MCF 10A (cell line): ENCODE measurements at regions not wholly inside any gene's neighbourhood (a gene's known extent, or its start where the extent isn't known, plus 50 kb on each side); places are given as distances from the start of the nearest gene placed in this dataset.

Source experiments
- BruUV-seq: library from RNA; stranded (reverse); fragments of 400-500 nt; replicated peaks from 2 replicates; lab custom pipeline; 2021; lab: Mats Ljungman, UMichigan
- CTCF ChIA-PET: fragments of 300-600 bp; sonication (Branson Sonifier 250); formaldehyde crosslinking; extraction: SDS; loops from one replicate; lab custom pipeline; 2021; ENCODE audit warnings: antibody characterized with exemption, inconsistent platforms; lab: Yijun Ruan, JAX
- POLR2A ChIA-PET: fragments of 300-600, 350-650 bp; sonication (Branson Sonifier 250); formaldehyde crosslinking; extraction: SDS; loops from one replicate; lab custom pipeline; 2020; ENCODE audit warnings: antibody characterized with exemption, inconsistent platforms; lab: Yijun Ruan, JAX
- DNase-seq: peaks from one replicate; pipeline ENCODE4 v3.0.0-alpha.2; 2018; ENCODE audit not compliant: unreplicated experiment
- H3K27ac Mint-ChIP-seq: one replicate; pipeline ENCODE4 v1.8.0; 2022; ENCODE audit warnings: mild to moderate bottlenecking, low read depth, mixed read lengths; ENCODE audit not compliant: unreplicated experiment
- H3K27me3 Mint-ChIP-seq: one replicate; pipeline ENCODE4 v1.8.0; 2022; ENCODE audit warnings: mixed read lengths; ENCODE audit not compliant: insufficient read depth, unreplicated experiment
- H3K36me3 Mint-ChIP-seq: one replicate; pipeline ENCODE4 v1.8.0; 2022; ENCODE audit warnings: mild to moderate bottlenecking, moderate library complexity, mixed read lengths; ENCODE audit not compliant: insufficient read depth, unreplicated experiment
- H3K4me1 Mint-ChIP-seq: one replicate; pipeline ENCODE4 v1.8.0; 2022; ENCODE audit warnings: mixed read lengths; ENCODE audit not compliant: insufficient read depth, unreplicated experiment
- H3K4me3 Mint-ChIP-seq: one replicate; pipeline ENCODE4 v1.8.0; 2022; ENCODE audit warnings: mild to moderate bottlenecking, moderate library complexity, mixed read lengths; ENCODE audit not compliant: unreplicated experiment
- H3K9me3 Mint-ChIP-seq: one replicate; pipeline ENCODE4 v1.8.0; 2022; ENCODE audit warnings: mixed read lengths; ENCODE audit not compliant: unreplicated experiment
- intact Hi-C: fragments of 100-400 bp; cut with micrococcal nuclease; formaldehyde crosslinking; loops from 2 replicates; pipeline ENCODE4 v1.14.1; 2022
- TF ChIP-seq, protein P1 (sequence below): fragments of 200-600 bp; IDR thresholded peaks from one replicate; pipeline ENCODE4 v1.8.0; 2022; ENCODE audit warnings: antibody characterized with exemption, mild to moderate bottlenecking; ENCODE audit not compliant: unreplicated experiment

DNA sequence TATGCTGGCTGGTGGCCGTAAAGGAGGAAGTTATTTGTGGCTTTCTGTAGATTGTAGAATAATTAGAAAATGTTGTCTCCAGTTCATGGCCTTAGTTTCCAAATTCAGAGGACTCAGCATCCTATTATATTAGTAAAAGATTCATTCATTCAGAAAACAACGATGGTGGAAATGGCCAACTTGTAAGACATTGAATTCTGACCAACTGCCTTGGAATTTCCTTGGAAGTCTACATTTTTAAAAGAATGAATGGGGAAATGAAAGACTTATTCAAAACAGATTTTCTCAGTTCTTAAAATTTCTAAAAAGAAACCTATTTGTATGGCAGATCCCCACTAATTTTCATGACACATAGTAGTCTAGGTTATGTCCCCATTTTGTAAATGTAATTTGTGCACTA lies 561.5 kb downstream of the ANKRD50 start:
- intact Hi-C loops: no loop called here
- Mint-ChIP-seq H3K36me3 (no peaks in the 10 kb centered on the region), H3K9me3 (peaks cover 6% of the 10 kb centered on the region), H3K4me1 (no peaks in the 10 kb centered on the region), H3K4me3 (no peak overlapping the region), H3K27ac (no peak overlapping the region), H3K27me3 (no peaks in the 10 kb centered on the region)
- TF ChIP-seq, protein P1, sequence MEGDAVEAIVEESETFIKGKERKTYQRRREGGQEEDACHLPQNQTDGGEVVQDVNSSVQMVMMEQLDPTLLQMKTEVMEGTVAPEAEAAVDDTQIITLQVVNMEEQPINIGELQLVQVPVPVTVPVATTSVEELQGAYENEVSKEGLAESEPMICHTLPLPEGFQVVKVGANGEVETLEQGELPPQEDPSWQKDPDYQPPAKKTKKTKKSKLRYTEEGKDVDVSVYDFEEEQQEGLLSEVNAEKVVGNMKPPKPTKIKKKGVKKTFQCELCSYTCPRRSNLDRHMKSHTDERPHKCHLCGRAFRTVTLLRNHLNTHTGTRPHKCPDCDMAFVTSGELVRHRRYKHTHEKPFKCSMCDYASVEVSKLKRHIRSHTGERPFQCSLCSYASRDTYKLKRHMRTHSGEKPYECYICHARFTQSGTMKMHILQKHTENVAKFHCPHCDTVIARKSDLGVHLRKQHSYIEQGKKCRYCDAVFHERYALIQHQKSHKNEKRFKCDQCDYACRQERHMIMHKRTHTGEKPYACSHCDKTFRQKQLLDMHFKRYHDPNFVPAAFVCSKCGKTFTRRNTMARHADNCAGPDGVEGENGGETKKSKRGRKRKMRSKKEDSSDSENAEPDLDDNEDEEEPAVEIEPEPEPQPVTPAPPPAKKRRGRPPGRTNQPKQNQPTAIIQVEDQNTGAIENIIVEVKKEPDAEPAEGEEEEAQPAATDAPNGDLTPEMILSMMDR: no peak
- CTCF ChIA-PET: no interaction called here
- DNase-seq: no peak
- BruUV-seq: no TSS peak
- POLR2A ChIA-PET: no interaction called here

GRCh38 chr4:124152132-124152531 lies 560.4 kb downstream of the ANKRD50 start:
- Mint-ChIP-seq H3K9me3 (peaks cover 6% of the 10 kb centered on the region), H3K27ac (no peak overlapping the region), H3K4me3 (no peak overlapping the region), H3K27me3 (no peaks in the 10 kb centered on the region), H3K36me3 (no peaks in the 10 kb centered on the region), H3K4me1 (no peaks in the 10 kb centered on the region)
- DNase-seq: no peak
- intact Hi-C loops: no loop called here
- no TSS peak for BruUV-seq
- TF ChIP-seq, protein P1: no peak
- ChIA-PET CTCF (interaction anchor here (0.6 to 1.6 kb wide), 2 partner anchors 317 to 380 kb away, joined by 3 to 4 read pairs; no protein-coding TSS in a partner anchor), POLR2A (interaction anchor here (0.6 kb wide), 2 partner anchors 754 to 1098 kb away, joined by 3 read pairs; no protein-coding TSS in a partner anchor)

GRCh38 chr4:124155239-124155638 lies 557.3 kb downstream of the ANKRD50 start:
- TF ChIP-seq, protein P1: no peak
- H3K27ac Mint-ChIP-seq: no peak overlapping the region
- H3K9me3 Mint-ChIP-seq: peaks cover 9% of the 10 kb centered on the region
- CTCF ChIA-PET: no interaction called here
- peaks cover 6% of the 10 kb centered on the region for H3K4me1 Mint-ChIP-seq
- intact Hi-C loops: no loop called here
- DNase-seq: no peak
- H3K4me3 Mint-ChIP-seq: no peak overlapping the region
- no peaks in the 10 kb centered on the region for H3K27me3 Mint-ChIP-seq
- no peaks in the 10 kb centered on the region for H3K36me3 Mint-ChIP-seq
- POLR2A ChIA-PET: no interaction called here
- no TSS peak for BruUV-seq

DNA sequence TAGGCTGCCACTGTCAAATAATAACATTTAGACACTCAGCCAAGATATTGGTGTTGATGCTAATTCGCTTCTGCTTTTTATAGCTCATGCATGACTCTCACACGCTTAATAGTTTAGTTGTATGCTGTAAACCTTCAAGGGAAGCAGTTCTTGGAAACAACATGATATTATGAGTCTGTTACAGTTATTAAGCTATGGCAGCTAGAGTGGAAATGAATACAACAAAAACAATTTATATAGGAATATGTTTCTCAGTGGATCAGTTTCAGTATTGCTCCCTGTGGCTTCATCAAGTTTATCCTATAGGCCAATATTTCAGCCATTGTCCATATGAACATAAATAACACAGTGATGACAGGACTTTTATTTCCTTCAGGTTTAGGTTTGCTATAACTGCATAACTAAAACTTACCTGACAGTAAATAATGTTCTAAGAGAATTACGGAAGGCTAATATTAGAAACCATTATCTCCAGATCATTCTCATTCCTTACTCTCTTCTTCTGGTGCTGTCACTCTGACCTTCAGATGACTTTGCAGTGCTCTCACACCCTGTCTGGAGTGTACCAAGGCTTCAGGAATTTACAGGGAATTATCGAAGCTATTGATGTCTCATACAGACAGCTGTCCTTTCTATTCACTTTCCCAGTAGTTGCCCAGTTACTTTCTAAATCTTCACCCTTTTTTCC lies 555.0 kb downstream of the ANKRD50 start:
- POLR2A ChIA-PET: interaction anchor here (0.6 kb wide), 1 partner anchor 1288 kb away, joined by 3 read pairs; no protein-coding TSS in a partner anchor
- BruUV-seq: no TSS peak

More for the DNA sequence above, 555.0 kb downstream of the ANKRD50 start:
- Mint-ChIP-seq H3K4me3 (no peak overlapping the region), H3K36me3 (no peaks in the 10 kb centered on the region), H3K27ac (no peak overlapping the region), H3K4me1 (peaks cover 6% of the 10 kb centered on the region), H3K9me3 (peaks cover 9% of the 10 kb centered on the region), H3K27me3 (no peaks in the 10 kb centered on the region)
- DNase-seq: no peak
- CTCF ChIA-PET: interaction anchor here (0.5 to 1.1 kb wide), 2 partner anchors 12 to 884 kb away, joined by 3 to 5 read pairs; no protein-coding TSS in a partner anchor
- intact Hi-C loops: no loop called here
- TF ChIP-seq, protein P1: no peak
